A549 (cell line): ENCODE measurements at regions not wholly inside any gene's neighbourhood (a gene's known extent, or its start where the extent isn't known, plus 50 kb on each side); places are given as distances from the start of the nearest gene placed in this dataset.

Experiments
- ATAC-seq, 2 experiments: fragments of 200-7000 bp in 1 of 2; fragments of >200 bp in 1 of 2; cut with Nextera tagmentation in 1 of 2; cut with Tn5 transposase in 1 of 2; 3 replicates each; pipeline versions ENCODE4 v1.8.0 to v1.9.1; 2018 to 2020; ENCODE audit warnings: mild to moderate bottlenecking in 1 of 2, moderate library complexity in 1 of 2
- CTCF ChIA-PET: fragments of 300-600 bp; sonication (Branson Sonifier 250); formaldehyde crosslinking; extraction: SDS; loops from one replicate; lab custom pipeline; 2021; ENCODE audit warnings: antibody characterized with exemption, inconsistent platforms; lab: Yijun Ruan, JAX
- POLR2A ChIA-PET: fragments of 350-600 bp; formaldehyde crosslinking; extraction: SDS; loops from one replicate; lab custom pipeline; 2021; ENCODE audit warnings: antibody characterized with exemption, inconsistent platforms; lab: Yijun Ruan, JAX
- DNase-seq, 2 experiments: peaks; one replicate each; pipeline versions ENCODE4 v3.0.0 to v3.0.0-alpha.2; 2011 to 2016; ENCODE audit warnings: low read depth in 1 of 2, low spot score in 1 of 2
- FAIRE-seq: peaks from 2 replicates; lab custom pipeline; 2011; peaks lifted over from hg19 to GRCh38; lab: Jason Lieb, UNC
- H3K27ac ChIP-seq, 2 experiments: fragments of >200 bp; sonication (Bioruptor Twin); formaldehyde crosslinking; 3 replicates each; pipeline ENCODE4 v1.5.1; 2016 to 2017
- H3K4me1 ChIP-seq: fragments of >200 bp; sonication (Bioruptor Twin); formaldehyde crosslinking; 3 replicates; pipeline ENCODE4 v1.6.1; 2016
- H3K4me2 ChIP-seq: fragments of >200 bp; sonication (Bioruptor Twin); formaldehyde crosslinking; 3 replicates; pipeline ENCODE4 v1.6.1; 2016
- H3K4me3 ChIP-seq: fragments of >200 bp; sonication (Bioruptor Twin); formaldehyde crosslinking; 3 replicates; pipeline ENCODE4 v1.5.1; 2016
- H3K9me3 ChIP-seq: fragments of >200 bp; sonication (Bioruptor Twin); formaldehyde crosslinking; 3 replicates; pipeline ENCODE4 v1.6.1; 2016
- BHLHE40 ChIP-seq: IDR thresholded peaks from 2 replicates; pipeline ENCODE4 v1.6.1; 2012; ENCODE audit warnings: low read depth, low read length, inconsistent platforms
- EHF ChIP-seq: fragments of 250-450 bp; sonication (Bioruptor Pico); IDR thresholded peaks from 2 replicates; pipeline ENCODE4 v1.5.0; 2020; ENCODE audit warnings: mild to moderate bottlenecking
- EHMT2 ChIP-seq: fragments of 200-600 bp; sonication (generic); IDR thresholded peaks from 2 replicates; pipeline ENCODE4 v1.6.1; 2016; ENCODE audit warnings: antibody characterized with exemption, low read depth, mild to moderate bottlenecking, moderate library complexity
- ESRRA ChIP-seq: fragments of 150-350 bp; IDR thresholded peaks from 2 replicates; pipeline ENCODE4 v1.6.1; 2014; ENCODE audit warnings: mild to moderate bottlenecking, low read length, borderline replicate concordance
- FOSL2 ChIP-seq, 2 experiments: fragments of 450-650 bp in 1 of 2; fragments of >200 bp in 1 of 2; sonication (Bioruptor Twin) in 1 of 2; formaldehyde crosslinking; IDR thresholded peaks; 2 replicates each; pipeline versions ENCODE4 v1.5.0 to v1.6.1; 2016 to 2020; ENCODE audit warnings: mild to moderate bottlenecking in 1 of 2, moderate library complexity in 1 of 2
- HDAC2 ChIP-seq: fragments of 200-600 bp; sonication (generic); IDR thresholded peaks from 2 replicates; pipeline ENCODE4 v1.6.1; 2016
- HOXA7 ChIP-seq: fragments of 250-450 bp; sonication (Bioruptor Pico); IDR thresholded peaks from 2 replicates; pipeline ENCODE4 v1.5.0; 2020; ENCODE audit warnings: mild to moderate bottlenecking, moderate library complexity
- HOXB13 ChIP-seq: fragments of 250-450 bp; sonication (Bioruptor Pico); IDR thresholded peaks from 2 replicates; pipeline ENCODE4 v1.5.0; 2020; ENCODE audit warnings: low read depth, mild to moderate bottlenecking, moderate library complexity
- HOXB5 ChIP-seq: fragments of 250-450 bp; sonication (Bioruptor Pico); IDR thresholded peaks from 2 replicates; pipeline ENCODE4 v1.5.0; 2020; ENCODE audit warnings: mild to moderate bottlenecking, moderate library complexity
- JUNB ChIP-seq: fragments of >200 bp; sonication (Bioruptor Twin); formaldehyde crosslinking; IDR thresholded peaks from 2 replicates; pipeline ENCODE4 v1.6.1; 2016
- KDM1A ChIP-seq: fragments of 200-600 bp; sonication (generic); IDR thresholded peaks from 2 replicates; pipeline ENCODE4 v1.6.1; 2016; ENCODE audit warnings: low read depth, mild to moderate bottlenecking
- MAZ ChIP-seq: fragments of 150-350 bp; IDR thresholded peaks from 2 replicates; pipeline ENCODE4 v1.6.1; 2014; ENCODE audit warnings: antibody characterized with exemption, low read depth, low read length, borderline replicate concordance
- NFE2L2 ChIP-seq: fragments of 150-350 bp; conservative IDR thresholded peaks from 2 replicates; pipeline ENCODE4 v1.6.1; 2014; ENCODE audit warnings: low read length
- NPAS2 ChIP-seq: fragments of 250-450 bp; sonication (Bioruptor Pico); IDR thresholded peaks from 2 replicates; pipeline ENCODE4 v1.8.0; 2022; ENCODE audit warnings: mild to moderate bottlenecking, moderate library complexity, borderline replicate concordance
- NR3C1 ChIP-seq: fragments of >200 bp; sonication (Bioruptor Twin); formaldehyde crosslinking; IDR thresholded peaks from 3 replicates; pipeline ENCODE4 v1.6.1; 2017
- POLR2A ChIP-seq: IDR thresholded peaks from 2 replicates; pipeline ENCODE4 v1.6.1; 2012; ENCODE audit warnings: mild to moderate bottlenecking, low read length
- POLR2AphosphoS2 ChIP-seq: conservative IDR thresholded peaks from 2 replicates; pipeline ENCODE4 v1.6.1; 2012; ENCODE audit warnings: low read length, improper control_type of control experiment, inconsistent platforms
- RARB ChIP-seq: fragments of 250-450 bp; sonication (Bioruptor Pico); IDR thresholded peaks from 2 replicates; pipeline ENCODE4 v1.8.0; 2021; ENCODE audit warnings: mild to moderate bottlenecking, moderate library complexity
- RFX5 ChIP-seq: fragments of 450-650 bp; IDR thresholded peaks from 2 replicates; pipeline ENCODE4 v1.7.1; 2014; ENCODE audit warnings: antibody characterized with exemption, mild to moderate bottlenecking, moderate library complexity
- SREBF2 ChIP-seq: fragments of 450-650 bp; IDR thresholded peaks from 2 replicates; pipeline ENCODE4 v1.6.1; 2014; ENCODE audit warnings: mild to moderate bottlenecking, moderate library complexity
- TP53 ChIP-seq: fragments of 250-450 bp; sonication (Bioruptor Pico); IDR thresholded peaks from 2 replicates; pipeline ENCODE4 v1.5.0; 2021; ENCODE audit warnings: mild to moderate bottlenecking, moderate library complexity
- ZSCAN20 ChIP-seq: fragments of 250-450 bp; sonication (Bioruptor Pico); IDR thresholded peaks from 2 replicates; pipeline ENCODE4 v1.8.0; 2022; ENCODE audit warnings: mild to moderate bottlenecking, moderate library complexity
- WGBS: methylation state at CpG from one replicate; pipeline ENCODE4 v1.1.6; 2017; ENCODE audit errors: missing lambda C conversion rate; 5-methylcytosine and 5-hydroxymethylcytosine counted together
- TF ChIP-seq, protein P1 (sequence below): fragments of 150-350 bp; IDR thresholded peaks from 2 replicates; pipeline ENCODE4 v1.6.1; 2014; ENCODE audit warnings: low read depth, mild to moderate bottlenecking, low read length
- TF ChIP-seq, protein P2 (sequence below): fragments of >200 bp; sonication (Bioruptor Twin); formaldehyde crosslinking; IDR thresholded peaks from 3 replicates; pipeline ENCODE4 v1.6.1; 2016

DNA sequence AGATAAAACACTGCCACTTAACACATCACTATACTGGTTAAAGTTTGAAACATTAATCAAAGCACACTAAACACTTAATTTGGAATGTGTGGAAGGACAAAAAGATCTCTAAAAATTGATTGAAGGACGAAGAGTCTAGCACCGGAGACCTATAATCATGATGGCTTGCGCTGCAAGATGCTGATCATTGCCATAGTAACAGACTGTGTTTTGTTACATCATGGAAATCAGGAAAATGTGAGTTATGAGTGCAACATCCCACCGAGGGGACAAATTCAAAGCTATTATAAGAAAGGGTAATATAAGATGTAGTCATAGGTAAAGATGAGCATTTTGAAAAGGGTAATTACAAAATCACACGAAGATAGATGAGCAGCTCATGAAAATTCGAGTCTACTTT lies 278.8 kb upstream of the CTNND2 start:
- DNase-seq (no peak), ATAC-seq (no peak), FAIRE-seq (no peak)
- POLR2A ChIA-PET = no interaction called here
- H3K4me1 ChIP-seq = no peaks in the 10 kb centered on the region
- CTCF ChIA-PET = no interaction called here
- no peaks in the 10 kb centered on the region for H3K9me3 ChIP-seq
- no peak overlapping the region for H3K4me2 ChIP-seq
- WGBS = 24% methylated on average over 6 of the region's 6 CpGs
- no peak overlapping the region for H3K27ac ChIP-seq
- TF ChIP-seq HOXB5 (CRISPR knock-in tag) (no peak), EHF (CRISPR knock-in tag) (no peak), TP53 (CRISPR knock-in tag) (no peak), HDAC2 (no peak), MAZ (no peak), SREBF2 (no peak), RARB (no peak), POLR2AphosphoS2 (no peak), FOSL2 (IDR thresholded peaks at IDR 0.05) (no peak), FOSL2 (CRISPR knock-in tag; IDR thresholded peaks at IDR 0.05) (no peak), NR3C1 (no peak), ZSCAN20 (CRISPR knock-in tag) (no peak)
- TF ChIP-seq, protein P1, sequence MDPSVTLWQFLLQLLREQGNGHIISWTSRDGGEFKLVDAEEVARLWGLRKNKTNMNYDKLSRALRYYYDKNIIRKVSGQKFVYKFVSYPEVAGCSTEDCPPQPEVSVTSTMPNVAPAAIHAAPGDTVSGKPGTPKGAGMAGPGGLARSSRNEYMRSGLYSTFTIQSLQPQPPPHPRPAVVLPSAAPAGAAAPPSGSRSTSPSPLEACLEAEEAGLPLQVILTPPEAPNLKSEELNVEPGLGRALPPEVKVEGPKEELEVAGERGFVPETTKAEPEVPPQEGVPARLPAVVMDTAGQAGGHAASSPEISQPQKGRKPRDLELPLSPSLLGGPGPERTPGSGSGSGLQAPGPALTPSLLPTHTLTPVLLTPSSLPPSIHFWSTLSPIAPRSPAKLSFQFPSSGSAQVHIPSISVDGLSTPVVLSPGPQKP = no peak
- TF ChIP-seq, protein P2, sequence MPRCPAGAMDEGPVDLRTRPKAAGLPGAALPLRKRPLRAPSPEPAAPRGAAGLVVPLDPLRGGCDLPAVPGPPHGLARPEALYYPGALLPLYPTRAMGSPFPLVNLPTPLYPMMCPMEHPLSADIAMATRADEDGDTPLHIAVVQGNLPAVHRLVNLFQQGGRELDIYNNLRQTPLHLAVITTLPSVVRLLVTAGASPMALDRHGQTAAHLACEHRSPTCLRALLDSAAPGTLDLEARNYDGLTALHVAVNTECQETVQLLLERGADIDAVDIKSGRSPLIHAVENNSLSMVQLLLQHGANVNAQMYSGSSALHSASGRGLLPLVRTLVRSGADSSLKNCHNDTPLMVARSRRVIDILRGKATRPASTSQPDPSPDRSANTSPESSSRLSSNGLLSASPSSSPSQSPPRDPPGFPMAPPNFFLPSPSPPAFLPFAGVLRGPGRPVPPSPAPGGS = no peak
- no peak overlapping the region for H3K4me3 ChIP-seq

DNA sequence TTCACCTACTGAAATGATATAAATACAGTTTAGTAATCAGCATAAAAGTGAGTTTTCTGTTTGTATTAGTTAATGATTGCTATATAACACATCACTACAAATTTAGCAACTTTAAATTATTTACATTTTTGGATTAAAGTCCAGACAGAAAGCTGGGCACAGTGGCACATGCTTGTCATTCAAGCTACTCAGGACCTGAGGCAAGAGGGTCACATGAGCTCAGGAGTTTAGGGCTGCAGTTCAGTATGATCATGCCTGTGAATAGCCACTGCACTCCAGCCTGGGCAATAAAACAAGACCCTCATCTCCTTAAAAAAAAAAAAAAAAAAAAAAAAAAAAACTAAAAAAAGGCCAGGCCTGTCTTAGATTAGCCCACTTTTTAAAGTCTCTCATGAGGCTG lies 273.6 kb upstream of the CTNND2 start:
- Histone ChIP-seq H3K4me1 (no peaks in the 10 kb centered on the region), H3K4me2 (no peak overlapping the region), H3K4me3 (no peak overlapping the region), H3K9me3 (no peaks in the 10 kb centered on the region), H3K27ac (no peak overlapping the region)
- DNase-seq (no peak), FAIRE-seq (no peak), ATAC-seq (no peak)
- ChIA-PET CTCF (no interaction called here), POLR2A (no interaction called here)
- TF ChIP-seq HOXB13 (CRISPR knock-in tag) = no peak
- TF ChIP-seq ESRRA = no peak
- TF ChIP-seq HOXB5 (CRISPR knock-in tag) = no peak
- TF ChIP-seq, protein P1 = no peak
- no peak for TF ChIP-seq POLR2A
- TF ChIP-seq JUNB = no peak
- no peak for TF ChIP-seq KDM1A
- TF ChIP-seq MAZ = no peak
- TF ChIP-seq, protein P2 = no peak
- no peak for TF ChIP-seq BHLHE40
- no peak for TF ChIP-seq NPAS2 (CRISPR knock-in tag)
- no peak for TF ChIP-seq EHMT2
- TF ChIP-seq RFX5 = no peak
- no peak for TF ChIP-seq HOXA7 (CRISPR knock-in tag)
- no peak for TF ChIP-seq NFE2L2
